PFSK-1 (cell line): ENCODE measurements at regions not wholly inside any gene's neighbourhood (a gene's known extent, or its start where the extent isn't known, plus 50 kb on each side); places are given as distances from the start of the nearest gene placed in this dataset.

Experiments
- FOXP2 ChIP-seq: optimal IDR thresholded peaks from 2 replicates; pipeline ENCODE3; 2011; ENCODE audit warnings: borderline replicate concordance, control low read depth, inconsistent platforms; ENCODE audit not compliant: insufficient read depth; ENCODE audit errors: extremely low read length, extremely low read depth
- POLR2AphosphoS5 ChIP-seq: IDR thresholded peaks from 2 replicates; pipeline ENCODE4 v1.6.1; 2012; ENCODE audit warnings: low read depth, mild to moderate bottlenecking, control low read depth, low read length, moderate library complexity
- REST ChIP-seq, 2 experiments: IDR thresholded peaks; 2 replicates each; pipeline versions ENCODE4 v1.6.1 to v1.8.0; 2011 to 2012; ENCODE audit warnings: low read depth in 2 of 2, low read length in 2 of 2, control low read depth in 1 of 2, inconsistent platforms in 1 of 2, mild to moderate bottlenecking in 1 of 2, moderate library complexity in 1 of 2; ENCODE audit not compliant: insufficient read depth in 1 of 2
- SIN3A ChIP-seq: IDR thresholded peaks from 2 replicates; pipeline ENCODE4 v1.6.1; 2012; ENCODE audit warnings: mild to moderate bottlenecking, low read length, moderate library complexity, borderline replicate concordance; ENCODE audit not compliant: insufficient read depth
- TAF1 ChIP-seq: IDR thresholded peaks from 2 replicates; pipeline ENCODE4 v1.6.1; 2012; ENCODE audit warnings: low read length, control low read depth, borderline replicate concordance; ENCODE audit not compliant: insufficient read depth

- TF ChIP-seq REST (IDR thresholded peaks at IDR 0.05; ENCODE audit: insufficient read depth in 1 of 2, low read depth in 2 of 2, low read length in 2 of 2) (no peak), FOXP2 (no peak), POLR2AphosphoS5 (no peak), SIN3A (no peak), TAF1 (no peak)
These were observed 384.9 kb upstream of the NECTIN3 start for GRCh38 chr3:110686701-110687100.

GRCh38 chr3:110687138-110687537 is 384.5 kb upstream of the NECTIN3 start:
- no peak for TF ChIP-seq FOXP2
- no peak for TF ChIP-seq REST (IDR thresholded peaks at IDR 0.05; ENCODE audit: insufficient read depth in 1 of 2, low read depth in 2 of 2, low read length in 2 of 2)
- TF ChIP-seq POLR2AphosphoS5: no peak
- no peak for TF ChIP-seq TAF1
- no peak for TF ChIP-seq SIN3A

GRCh38 chr3:110697961-110698360 is 373.7 kb upstream of the NECTIN3 start:
- TF ChIP-seq SIN3A (no peak), FOXP2 (no peak), TAF1 (no peak), REST (IDR thresholded peaks at IDR 0.05; ENCODE audit: insufficient read depth in 1 of 2, low read depth in 2 of 2, low read length in 2 of 2) (no peak)

GRCh38 chr3:110708156-110708555 is 363.5 kb upstream of the NECTIN3 start:
- TF ChIP-seq SIN3A (no peak), POLR2AphosphoS5 (no peak), REST (IDR thresholded peaks at IDR 0.05; ENCODE audit: insufficient read depth in 1 of 2, low read depth in 2 of 2, low read length in 2 of 2) (no peak)

- TF ChIP-seq REST (IDR thresholded peaks at IDR 0.05; ENCODE audit: insufficient read depth in 1 of 2, low read depth in 2 of 2, low read length in 2 of 2) (no peak), POLR2AphosphoS5 (no peak), SIN3A (no peak), FOXP2 (no peak), TAF1 (no peak)
These were observed 361.5 kb upstream of the NECTIN3 start for GRCh38 chr3:110710156-110710555.
